HG02981 (cell line): ENCODE measurements at regions not wholly inside any gene's neighbourhood (a gene's known extent, or its start where the extent isn't known, plus 50 kb on each side); places are given as distances from the start of the nearest gene placed in this dataset.
"Not testable (repeated sequence)": the region's sequence is repeated elsewhere in the genome, so short reads cannot be mapped to it uniquely, and the experiment has no call there.

Experiments used
- ATAC-seq: cut with Tn5 transposase; IDR thresholded peaks from one replicate; pipeline ENCODE4 v1.9.1; 2021; ENCODE audit warnings: mild to moderate bottlenecking, moderate library complexity; ENCODE audit not compliant: unreplicated experiment

DNA sequence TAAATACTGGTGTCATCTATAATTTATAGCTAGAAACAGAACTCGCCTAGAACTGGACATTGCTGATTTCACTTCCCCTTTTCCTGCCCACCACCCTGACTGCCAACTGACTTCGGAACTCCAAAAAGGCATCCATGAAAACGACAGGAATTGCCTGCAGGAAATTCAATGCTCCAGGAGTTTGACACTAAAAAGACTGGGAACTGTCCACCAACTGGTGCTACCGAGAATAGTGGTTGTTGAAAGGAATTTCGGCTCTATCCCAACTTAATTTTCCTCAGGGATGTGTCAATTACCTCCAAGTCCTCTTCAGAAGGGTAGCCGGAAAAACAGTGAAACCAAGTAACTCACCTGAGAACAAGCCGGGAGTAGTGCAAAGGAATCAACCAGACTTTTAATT is 440.0 kb downstream of the PRELID2 start:
- not testable (repeated sequence) for ATAC-seq

DNA sequence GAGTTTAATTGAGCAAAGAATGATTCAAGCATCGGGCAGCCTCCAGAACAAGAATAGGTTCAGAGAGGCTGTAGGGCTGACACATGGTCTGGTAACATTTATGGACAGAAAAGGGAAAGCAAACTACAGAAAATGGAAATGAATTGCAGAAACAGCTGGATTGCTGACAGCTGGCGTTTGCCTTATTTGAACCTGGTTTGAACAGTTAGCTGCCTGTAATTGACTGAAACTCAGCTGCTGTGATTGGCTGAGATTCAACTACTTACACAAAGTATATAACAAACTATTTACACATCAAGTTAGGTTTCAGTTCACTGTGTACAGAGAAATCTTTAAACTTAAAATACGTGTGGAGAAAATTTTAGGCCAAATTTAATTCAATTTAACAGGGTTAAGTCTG is 441.7 kb downstream of the PRELID2 start:
- ATAC-seq, result no peak

DNA sequence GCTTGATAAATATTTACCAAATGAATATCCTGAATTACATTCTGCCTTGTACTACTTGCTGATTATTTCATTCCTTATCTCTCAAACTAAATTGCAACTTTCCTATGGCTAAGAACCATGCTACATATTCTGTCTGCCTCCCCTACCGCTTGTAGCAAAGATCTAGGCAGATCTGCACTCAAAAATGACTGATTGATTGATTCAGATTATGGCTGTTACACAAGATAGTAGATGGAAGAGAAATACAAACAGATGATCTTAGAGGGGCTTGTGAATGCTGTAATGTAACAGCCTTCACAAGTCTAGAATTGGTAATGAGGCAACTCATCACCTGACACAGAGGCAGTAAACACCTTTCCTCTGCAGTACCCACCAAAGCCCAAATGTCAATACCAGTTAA is 446.1 kb downstream of the PRELID2 start:
- ATAC-seq, result no peak

DNA sequence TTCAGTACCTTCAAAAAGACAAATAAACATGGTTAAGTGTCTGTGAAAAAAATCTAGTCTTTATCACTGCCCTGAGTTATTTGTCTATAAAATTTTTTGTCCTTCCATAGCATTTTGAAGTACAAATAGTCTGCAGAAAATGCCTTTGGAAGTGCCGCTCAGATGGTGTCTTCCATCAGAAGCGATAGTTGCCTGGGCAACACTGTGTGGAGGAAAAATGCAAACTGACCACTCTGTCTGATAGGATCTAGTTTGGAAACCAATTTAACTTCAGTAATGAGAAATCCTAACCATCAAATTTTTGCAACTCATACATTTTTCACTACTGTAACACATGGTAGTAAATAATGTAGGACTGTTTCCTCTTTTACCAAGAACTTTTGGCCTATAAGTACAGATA is 449.9 kb downstream of the PRELID2 start:
- ATAC-seq, result no peak

DNA sequence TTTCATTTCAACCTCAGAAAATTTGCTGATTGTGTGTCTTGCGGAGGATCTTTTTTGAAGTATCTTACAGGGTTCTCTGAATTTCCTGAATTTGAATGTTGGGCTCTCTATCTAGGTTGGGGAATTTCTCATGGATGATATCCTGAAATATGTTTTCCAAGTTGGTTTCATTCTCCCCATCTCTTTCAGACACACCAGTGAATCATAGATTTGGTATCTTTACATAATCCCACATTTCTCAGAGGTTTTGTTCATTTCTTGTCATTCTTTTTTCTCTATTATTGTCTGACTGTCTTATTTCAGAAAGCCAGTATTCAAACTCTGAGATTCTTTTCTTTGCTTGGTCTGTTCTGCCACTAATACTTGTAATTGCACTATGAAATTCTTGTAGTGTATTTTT is 456.9 kb downstream of the PRELID2 start:
- no peak for ATAC-seq

DNA sequence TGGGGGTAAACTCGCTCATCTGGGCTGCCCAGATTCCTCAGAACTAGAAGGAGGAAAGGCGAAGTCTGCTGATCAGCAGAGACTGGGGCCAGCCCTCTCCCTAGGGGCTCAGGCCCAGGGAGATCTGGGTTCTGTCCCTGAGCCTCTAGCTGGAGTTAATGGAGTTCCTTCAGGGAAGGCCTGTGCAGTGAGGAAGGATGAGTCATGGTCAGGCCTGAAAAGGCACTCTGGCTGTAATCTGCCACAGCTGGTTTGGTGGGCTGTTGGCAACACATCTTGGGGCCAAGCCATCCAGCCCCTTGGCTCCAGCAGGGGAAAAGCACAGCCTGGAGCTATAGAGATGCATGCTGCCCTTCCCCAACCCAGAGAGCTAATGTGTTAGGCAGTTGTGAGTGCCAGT is 459.6 kb downstream of the PRELID2 start:
- no peak for ATAC-seq

DNA sequence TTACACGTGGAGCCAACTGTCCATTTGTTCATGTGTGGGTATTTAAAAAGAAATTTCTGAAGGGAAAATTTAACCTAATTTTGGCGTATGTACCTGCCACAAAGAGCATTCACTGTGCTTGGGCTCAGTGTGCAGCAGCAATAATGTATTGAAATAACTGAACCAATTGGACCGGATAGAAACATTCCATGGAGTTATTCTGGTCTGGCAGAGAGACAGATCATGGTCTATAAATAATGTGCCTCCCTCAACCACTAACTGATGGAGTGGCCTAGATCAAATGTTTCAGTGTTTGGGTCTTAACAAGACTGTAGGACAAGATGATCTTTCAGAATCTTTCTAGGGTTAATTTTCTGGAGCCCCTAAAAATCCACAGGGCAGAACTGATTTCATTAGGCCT is 469.7 kb downstream of the PRELID2 start:
- no peak for ATAC-seq

DNA sequence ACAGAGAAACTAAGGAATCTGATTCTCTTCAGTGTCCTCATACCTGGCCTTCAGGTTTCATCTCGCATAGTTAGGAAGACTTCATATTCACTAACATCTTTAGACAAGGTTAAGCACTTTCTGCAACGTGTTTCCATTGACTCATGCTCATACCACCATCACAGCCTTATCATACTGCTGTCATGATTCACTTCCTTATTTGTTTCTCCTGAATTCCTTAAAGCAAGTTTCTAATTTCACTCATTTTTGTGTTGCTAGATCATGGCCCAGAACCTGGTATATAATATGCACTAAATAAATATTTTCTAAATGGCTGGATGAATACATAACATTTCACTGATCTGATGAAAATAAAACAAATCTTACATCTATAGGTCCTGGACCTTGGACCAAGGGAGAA is 472.9 kb downstream of the PRELID2 start:
- no peak for ATAC-seq

DNA sequence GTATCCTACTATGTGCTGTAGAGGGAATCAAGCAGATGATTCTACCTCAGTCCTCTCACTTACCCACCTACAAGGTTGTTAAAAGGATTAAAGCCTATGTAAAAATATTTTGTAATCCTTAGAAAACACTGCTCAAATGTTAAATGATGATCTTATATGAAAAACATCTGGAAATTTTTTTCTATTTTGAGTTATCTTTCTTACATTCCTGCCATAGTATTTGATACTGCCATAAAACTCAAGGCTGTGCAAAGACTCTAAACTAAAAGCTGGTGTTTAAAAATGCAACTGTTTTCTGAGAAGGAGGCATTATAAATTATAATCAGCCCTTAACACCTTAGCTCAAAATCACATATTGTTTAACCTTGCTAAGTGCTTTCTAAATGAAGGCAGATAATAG is 474.2 kb downstream of the PRELID2 start:
- no peak for ATAC-seq

DNA sequence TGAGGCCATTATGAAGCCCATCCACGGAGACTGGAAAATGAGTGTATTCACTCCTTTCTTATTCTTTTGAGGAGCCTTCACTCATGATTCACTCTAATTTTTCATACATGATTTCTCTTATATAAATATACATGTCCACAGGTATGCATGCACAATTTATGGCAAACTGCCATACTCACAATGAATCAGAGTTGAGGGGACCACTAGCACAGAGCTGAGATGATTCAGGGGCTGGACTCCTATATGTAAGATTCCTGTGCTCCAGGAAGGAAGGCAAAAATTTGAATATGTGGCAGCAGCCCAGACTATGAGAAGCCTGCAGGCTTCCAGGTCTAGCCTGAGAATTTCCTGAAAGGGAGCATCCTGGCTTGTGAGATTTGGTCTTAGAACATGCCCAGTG is 484.6 kb downstream of the PRELID2 start:
- no peak for ATAC-seq

DNA sequence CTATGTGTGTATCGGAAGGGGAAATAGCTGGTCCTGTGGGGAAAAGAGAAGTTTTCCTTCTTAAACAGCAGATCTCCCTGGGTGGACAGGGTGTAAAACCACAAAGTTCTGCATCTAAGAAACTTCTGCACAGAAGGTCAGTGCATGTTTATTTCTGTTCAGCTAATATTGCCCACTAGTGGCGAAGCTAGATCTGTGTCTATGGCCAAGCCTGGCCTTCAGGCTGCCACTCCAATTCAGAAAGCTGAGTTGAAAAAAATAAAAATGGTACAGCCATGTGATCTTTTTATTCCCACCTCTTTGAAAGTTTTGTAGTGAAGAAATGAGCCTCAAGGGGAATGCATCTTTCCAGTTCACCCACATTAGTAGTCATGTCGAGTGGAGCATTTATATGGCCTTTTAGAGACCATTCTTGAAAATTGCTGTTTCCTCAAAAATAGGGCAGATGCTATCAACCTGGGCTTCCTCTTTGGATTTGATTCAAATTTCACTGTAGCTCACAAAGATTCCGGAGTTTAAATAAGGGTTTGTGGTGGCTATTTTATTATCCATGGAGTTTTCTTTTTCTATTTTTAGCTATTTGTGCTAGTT is 488.0 kb downstream of the PRELID2 start:
- no peak for ATAC-seq

DNA sequence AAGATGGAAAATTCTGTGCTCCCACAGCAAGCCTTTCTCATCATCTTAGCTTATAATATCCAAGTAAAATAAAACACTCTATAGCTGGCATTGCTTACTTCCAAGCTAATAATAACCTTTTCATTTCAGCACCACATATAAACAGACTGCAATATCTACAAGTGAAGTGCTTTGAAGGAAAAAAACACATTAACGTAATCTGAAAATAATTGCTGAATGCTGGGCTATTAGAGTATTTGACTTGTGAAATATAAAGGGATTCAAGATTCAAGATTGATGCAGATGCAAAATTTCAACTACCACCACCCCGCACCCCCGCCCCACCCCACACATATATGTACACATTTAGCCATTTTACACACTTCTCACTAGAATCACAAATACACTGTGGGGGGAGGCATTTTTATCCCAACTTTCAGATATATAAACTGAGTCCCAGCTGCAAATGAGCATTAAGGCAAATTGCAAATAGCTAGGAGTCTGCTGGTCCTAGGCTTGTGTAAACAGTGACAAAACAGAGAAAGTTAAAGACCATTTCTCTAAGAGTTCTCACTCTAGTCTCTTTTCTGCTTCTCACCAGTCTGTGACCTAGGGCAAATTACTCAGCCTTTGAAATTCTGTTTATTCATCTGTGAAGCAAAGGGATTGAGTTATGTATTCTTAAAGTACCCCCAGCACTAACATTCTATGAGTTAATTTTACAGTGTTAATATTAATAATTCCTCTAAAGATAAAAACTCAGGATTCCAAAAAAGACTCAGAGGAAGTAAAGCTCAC is 489.4 kb downstream of the PRELID2 start:
- no peak for ATAC-seq

DNA sequence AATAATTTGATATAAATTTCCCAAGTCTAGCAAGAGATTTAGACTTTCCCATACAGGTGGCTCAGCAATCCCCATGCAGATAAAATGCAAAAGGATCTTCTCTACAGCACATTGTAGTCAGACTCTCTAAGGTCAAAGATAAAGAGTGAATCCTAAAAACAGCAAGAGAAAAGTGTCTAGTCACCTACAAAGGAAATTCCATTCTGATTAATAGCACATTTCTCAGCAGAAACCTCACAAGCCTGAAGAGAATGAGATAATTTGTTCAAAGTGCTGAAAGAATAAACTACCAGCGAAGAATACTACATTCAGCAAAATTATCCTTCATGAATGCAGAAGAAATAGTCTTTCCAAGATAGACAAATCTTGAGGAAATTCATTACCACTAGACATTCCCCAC is 493.3 kb downstream of the PRELID2 start:
- no peak for ATAC-seq

DNA sequence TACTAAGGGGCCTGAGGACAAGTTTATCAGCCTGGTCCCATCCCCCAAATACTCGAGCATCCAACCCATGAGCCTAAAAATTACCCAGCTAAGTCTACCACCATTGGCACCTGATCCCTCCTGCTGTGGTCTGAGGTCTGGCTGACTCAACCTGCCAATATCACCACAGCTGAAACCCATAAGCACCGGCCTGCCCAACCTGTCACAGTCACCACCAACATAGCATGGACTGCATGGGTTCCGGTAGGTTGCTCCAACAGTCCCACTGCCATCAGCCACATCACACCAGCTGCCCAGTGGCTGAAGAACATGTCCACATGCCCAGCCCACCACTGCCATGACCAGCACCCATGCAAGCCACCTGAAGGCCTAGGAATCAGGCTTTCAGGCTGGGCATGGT is 495.0 kb downstream of the PRELID2 start:
- ATAC-seq, result no peak

DNA sequence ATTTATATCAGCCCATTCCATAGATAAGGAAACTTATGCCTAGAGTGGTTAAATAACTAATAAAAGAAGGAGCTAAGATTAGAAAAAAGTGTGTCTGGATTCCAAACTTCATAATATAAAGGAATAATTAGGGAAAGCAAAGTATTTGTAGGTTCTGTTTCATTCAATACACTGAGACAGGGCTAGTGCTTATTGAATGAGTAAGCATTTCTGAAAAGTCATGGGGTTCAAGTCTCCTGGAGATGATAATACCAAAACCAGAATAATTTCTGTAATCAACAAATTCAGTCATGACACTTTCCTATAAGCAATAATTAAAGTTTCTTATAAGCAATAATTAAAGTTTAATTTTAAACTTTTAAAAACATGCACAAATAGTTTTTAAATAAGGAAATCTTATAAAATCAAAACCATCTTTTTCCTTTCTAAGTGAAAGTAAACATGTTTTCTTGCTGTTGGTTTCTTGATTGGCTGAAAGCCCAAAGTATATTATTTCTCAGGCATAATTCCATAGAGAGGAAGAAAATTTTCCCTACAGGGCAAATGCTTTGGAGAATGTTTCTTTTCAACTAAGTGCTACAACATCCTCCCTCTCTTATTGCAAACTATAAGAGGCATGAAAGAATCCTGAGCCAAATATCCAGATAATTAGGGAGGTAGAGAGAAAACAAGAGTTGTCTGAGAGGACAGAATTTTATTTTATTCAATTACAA is 510.2 kb downstream of the PRELID2 start:
- no peak for ATAC-seq

DNA sequence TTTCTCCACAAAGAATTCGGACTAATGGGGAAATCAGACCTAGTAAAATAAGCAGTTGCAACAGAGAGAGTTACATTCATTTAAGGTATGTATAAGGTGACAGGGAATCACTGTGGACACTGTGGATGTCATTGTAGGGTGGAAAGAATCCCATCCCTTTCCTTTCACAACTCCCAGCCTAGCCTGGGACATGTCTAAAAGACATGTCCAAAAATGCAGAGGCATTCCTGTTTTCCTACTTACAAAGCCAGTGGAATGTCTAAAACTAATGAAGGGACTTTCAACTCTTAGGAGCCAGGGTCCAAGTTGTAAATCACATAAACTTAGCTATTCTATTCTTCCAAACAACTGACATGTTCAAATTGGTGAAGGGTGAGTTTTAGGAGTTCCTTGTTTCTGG is 511.0 kb downstream of the PRELID2 start:
- no peak for ATAC-seq

DNA sequence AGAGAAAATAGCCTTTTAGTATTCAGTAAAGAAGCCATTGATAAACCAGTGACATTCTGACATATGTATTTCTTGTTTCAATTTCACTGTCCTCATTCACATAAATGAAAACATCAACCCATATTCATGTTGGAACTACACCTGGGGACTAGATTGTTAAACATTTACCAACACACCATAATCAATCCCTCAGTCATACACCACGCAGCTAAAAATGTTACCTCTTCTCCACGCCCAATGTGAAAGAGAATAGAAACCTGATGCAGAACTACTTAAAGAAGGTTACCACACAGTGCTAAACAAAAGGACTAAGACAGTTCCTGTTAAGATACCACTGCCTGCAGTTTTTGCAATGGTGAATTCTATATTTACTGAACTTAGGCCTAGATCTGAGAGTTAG is 518.9 kb downstream of the PRELID2 start:
- peak; percentile 89 for ATAC-seq

DNA sequence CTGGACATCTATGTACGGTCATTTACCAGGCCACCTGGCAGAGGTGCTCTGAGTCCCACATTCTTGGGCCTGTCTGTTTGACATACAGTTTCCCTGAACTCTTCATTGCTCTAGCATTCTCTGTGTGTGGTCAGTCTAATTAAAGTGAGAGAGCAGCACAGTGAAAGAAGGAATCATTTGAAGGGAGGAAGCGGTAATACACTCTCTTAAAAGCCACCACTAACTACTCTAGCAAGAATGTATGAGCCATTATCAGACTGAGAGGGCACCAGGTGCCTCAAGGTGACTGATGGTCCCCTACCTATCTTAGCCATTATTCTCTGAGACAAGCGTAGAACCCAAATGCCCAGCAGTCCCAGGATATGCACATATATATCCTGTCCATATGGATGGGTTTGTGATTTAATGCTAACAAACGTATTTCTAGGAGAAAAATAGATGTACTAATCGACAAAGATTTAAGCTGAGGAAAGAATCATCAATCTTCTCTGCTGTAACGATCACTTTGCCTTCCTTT is 527.2 kb downstream of the PRELID2 start:
- ATAC-seq, result no peak

DNA sequence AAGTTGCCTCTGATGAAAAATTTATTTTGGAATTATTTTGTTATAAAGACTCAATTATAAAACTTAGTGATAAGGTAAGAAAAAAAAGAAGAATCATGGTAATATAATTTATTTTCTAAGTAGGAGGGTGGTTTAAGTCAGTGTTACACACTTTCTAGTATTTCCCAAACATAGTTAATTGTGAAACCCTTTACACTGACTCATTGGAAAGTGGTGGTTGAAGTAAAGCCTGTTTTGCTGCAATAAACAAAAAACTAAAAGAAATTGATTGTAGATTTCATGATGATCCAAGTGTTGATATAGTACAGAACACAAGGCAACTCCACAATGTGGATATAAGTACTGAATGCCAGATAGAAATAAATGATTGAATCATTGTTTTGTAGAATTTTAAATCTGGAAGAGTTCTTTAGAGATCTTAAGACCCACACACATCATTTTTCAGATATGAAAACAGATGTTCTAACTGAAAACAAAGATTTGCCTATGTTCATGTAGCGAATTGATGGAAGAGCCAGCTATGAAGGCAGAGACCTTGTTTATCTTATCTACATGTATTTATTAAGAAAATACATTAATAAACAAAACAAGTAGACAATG is 539.8 kb downstream of the PRELID2 start:
- no peak for ATAC-seq

DNA sequence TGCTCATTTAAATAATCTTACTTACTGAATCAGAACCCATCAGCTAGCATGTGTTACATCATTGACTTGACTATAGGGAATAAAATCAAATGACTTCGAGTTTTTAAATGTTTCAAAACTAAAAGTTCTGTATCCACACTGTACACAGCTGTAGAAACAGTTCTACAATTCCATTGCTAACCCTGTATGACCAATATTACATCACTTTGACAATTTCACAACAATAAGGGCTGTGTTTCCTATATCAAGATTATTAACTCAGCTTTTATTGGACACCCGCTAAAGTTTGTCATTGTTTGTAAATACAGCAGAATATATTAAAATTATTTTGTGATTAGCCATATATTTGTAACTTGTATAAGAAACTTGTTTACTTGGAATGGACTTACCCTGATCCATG is 540.8 kb downstream of the PRELID2 start:
- ATAC-seq, result no peak

DNA sequence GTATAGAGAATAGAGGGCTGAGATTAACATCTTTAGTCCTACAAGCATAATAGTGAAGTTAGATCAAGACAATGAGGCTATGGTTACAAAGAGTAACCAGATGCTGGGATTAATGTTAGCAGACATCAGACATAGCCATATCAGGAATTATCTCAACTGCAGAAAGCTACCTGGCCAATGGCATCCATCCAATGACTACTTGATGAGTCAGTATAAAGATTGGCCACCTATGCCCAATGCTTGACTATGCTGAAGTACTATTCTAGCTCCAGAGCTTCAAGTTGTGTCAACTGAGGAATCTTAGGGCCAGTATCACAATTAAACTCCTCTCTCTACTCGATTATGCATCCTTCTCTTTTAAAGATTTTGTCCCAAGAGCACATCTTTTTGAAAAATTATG is 541.4 kb downstream of the PRELID2 start:
- ATAC-seq, result no peak

DNA sequence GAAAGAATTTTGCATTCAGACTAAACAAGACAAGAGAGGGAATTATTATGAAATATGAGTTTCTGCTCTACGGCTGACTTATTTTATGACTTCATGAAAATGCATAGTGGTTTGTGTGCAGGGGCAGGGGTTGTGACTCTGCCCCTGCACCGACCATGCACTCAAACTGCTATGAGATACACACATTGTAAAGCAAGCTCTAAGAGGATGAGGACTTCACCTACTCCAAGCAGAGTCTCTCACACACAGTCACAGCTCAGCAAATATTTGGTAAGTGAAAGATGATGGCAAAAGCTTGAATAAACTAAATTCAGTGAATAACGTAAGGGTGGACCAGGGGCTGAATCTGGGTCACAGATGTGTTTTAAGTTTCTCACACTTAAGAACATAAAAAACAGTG is 542.9 kb downstream of the PRELID2 start:
- ATAC-seq, result no peak
